Activated T-helper 2 cell treated with anti-CD3 and anti-CD28 coated beads, Interferon-gamma antibody, Interleukin-2, Interleukin-4, amounts not matched to agents 10 μg/mL and 5 μg/mL and 100 μg/mL, durations not matched to agents 14 hours and 24 hours and 36 hours (primary cell): ENCODE measurements at regions not wholly inside any gene's neighbourhood (a gene's known extent, or its start where the extent isn't known, plus 50 kb on each side); places are given as distances from the start of the nearest gene placed in this dataset.

Source experiments
- DNase-seq: peaks from one replicate; pipeline ENCODE4 v3.0.0; 2021; ENCODE audit warnings: low spot score
- H3K27ac Mint-ChIP-seq: one replicate; pipeline ENCODE4 v1.8.0; 2021; ENCODE audit warnings: mixed read lengths
- H3K27me3 Mint-ChIP-seq: one replicate; pipeline ENCODE4 v1.8.0; 2021; ENCODE audit warnings: low read depth, mixed read lengths
- H3K36me3 Mint-ChIP-seq: one replicate; pipeline ENCODE4 v1.8.0; 2021; ENCODE audit warnings: low read depth, mixed read lengths
- H3K4me1 Mint-ChIP-seq: one replicate; pipeline ENCODE4 v1.8.0; 2021; ENCODE audit warnings: low read depth, mixed read lengths
- H3K4me3 Mint-ChIP-seq: one replicate; pipeline ENCODE4 v1.8.0; 2021; ENCODE audit warnings: low read depth, mild to moderate bottlenecking, moderate library complexity, mixed read lengths
- H3K9me3 Mint-ChIP-seq: one replicate; pipeline ENCODE4 v1.8.0; 2021; ENCODE audit warnings: mixed read lengths
- intact Hi-C: fragments of 100-400 bp; cut with micrococcal nuclease; formaldehyde crosslinking; loops from one replicate; pipeline ENCODE4 v1.15.1; 2023

DNA sequence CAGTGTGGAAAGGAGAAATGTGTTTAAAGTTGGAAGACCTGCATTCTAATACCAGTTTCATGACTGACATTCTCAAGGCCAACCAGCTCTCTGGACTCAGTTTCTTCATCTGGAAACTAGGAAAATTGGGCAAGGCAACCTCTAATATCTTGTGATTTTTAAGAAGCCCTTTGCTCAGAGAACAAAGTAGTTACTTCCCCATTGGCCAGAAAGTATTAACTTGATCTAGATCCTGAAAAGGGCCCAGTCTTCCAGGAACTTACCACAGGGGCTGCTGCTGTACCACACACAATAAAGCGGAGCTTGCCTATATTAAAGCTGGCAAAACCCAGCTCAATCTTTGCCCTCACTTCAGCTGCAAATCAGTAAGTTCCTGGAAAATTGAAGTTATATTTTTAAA is 155.6 kb upstream of the ADO start:
- intact Hi-C loops: no loop called here
- peaks cover 10% of the 10 kb centered on the region for H3K9me3 Mint-ChIP-seq
- no peak overlapping the region for H3K27ac Mint-ChIP-seq
- H3K27me3 Mint-ChIP-seq: no peaks in the 10 kb centered on the region
- DNase-seq: no peak
- H3K36me3 Mint-ChIP-seq: no peaks in the 10 kb centered on the region
- H3K4me1 Mint-ChIP-seq: peaks cover 57% of the 10 kb centered on the region
- no peak overlapping the region for H3K4me3 Mint-ChIP-seq

DNA sequence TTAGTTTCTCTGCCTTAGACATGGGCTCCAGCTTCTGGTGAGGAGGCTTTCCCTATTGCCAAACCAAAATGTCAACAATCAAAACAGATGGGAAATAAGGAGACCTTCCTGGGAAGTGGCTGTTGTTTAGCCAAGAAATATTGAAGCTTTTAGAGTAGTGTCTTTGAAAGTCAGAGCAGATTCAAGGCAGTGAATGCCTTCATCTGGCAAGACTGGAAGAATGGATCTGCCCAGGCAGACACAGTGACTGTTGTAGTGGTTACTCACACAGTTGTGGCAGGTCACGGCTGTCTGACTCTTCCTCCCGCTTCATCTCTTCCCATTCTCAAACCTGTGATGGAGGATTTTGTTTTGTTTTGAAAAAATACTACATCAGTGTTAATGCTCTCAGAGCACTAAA is 154.1 kb upstream of the ADO start:
- Mint-ChIP-seq H3K27me3 (no peaks in the 10 kb centered on the region), H3K27ac (no peak overlapping the region), H3K36me3 (no peaks in the 10 kb centered on the region), H3K9me3 (peaks cover 13% of the 10 kb centered on the region), H3K4me3 (no peak overlapping the region), H3K4me1 (peaks cover 57% of the 10 kb centered on the region)
- DNase-seq: no peak
- intact Hi-C loops: no loop called here

DNA sequence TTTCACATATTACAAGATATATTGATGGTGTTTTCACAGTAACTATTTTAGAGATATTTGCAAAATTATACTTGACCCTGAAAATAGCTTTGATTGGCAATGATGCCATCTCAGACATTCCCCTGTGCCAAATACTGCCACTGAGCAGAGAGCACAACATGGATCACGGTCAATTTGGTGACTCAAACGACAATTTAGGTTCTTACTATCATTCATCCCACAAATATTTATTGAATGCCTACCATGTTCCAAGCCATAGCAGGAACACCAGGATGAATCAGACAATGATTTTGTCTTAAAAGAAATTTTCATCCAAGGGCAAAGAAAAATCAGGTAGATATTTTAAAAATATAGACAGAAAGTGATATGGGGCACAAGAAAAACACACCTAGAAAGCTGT is 153.2 kb upstream of the ADO start:
- Mint-ChIP-seq H3K27ac (no peak overlapping the region), H3K9me3 (peaks cover 13% of the 10 kb centered on the region), H3K4me1 (peaks cover 58% of the 10 kb centered on the region), H3K36me3 (no peaks in the 10 kb centered on the region), H3K4me3 (no peak overlapping the region), H3K27me3 (no peaks in the 10 kb centered on the region)
- intact Hi-C loops: no loop called here
- no peak for DNase-seq

DNA sequence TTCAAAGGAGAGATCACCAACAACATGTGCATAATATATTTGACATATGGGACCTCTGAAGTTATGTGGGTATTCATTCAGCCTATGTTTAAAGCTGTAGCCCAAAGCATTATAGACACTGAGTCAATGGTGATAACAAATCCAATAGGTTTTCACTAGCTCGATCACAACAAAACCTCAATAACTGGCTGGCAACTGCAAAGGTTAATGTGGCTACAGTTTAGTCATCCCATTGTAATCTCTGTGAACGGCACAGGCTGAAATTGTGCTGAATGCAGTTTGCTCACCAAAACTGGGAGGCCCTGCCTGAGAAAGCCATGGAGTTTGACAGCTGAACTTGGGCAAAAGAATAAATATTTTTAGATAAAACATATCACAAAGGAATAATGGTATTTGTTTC is 152.4 kb upstream of the ADO start:
- Mint-ChIP-seq H3K4me1 (peaks cover 52% of the 10 kb centered on the region), H3K36me3 (no peaks in the 10 kb centered on the region), H3K27ac (peak overlapping the region; percentile 47), H3K9me3 (peaks cover 13% of the 10 kb centered on the region), H3K27me3 (no peaks in the 10 kb centered on the region), H3K4me3 (no peak overlapping the region)
- intact Hi-C loops: loop anchor here (1.0 to 2.0 kb wide), 3 partner anchors 15 to 29 kb away; no protein-coding TSS in a partner anchor
- no peak for DNase-seq

DNA sequence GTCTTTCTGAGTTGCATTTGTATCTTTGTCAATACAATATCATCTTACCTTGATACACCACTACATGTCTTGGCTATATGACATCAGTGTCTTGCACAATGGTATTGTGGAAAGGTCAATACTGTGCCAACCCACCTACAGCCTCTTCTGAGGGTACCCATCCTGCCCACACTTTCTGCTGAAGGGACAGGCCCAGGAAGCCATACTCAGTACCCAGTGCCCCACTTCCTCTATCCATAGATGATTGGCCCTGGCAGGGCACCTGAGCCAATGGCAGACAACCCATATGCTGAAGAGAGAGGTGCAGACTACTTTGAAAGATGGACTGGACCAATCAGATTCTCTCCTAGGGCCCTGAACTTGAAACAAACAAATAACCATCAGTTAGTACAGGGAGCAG is 152.0 kb upstream of the ADO start:
- intact Hi-C loops: loop anchor here (1.0 to 2.0 kb wide), 3 partner anchors 15 to 29 kb away; no protein-coding TSS in a partner anchor
- Mint-ChIP-seq H3K4me1 (peaks cover 47% of the 10 kb centered on the region), H3K9me3 (peaks cover 13% of the 10 kb centered on the region), H3K27me3 (no peaks in the 10 kb centered on the region), H3K4me3 (no peak overlapping the region), H3K36me3 (no peaks in the 10 kb centered on the region), H3K27ac (peak overlapping the region; percentile 46)
- no peak for DNase-seq

DNA sequence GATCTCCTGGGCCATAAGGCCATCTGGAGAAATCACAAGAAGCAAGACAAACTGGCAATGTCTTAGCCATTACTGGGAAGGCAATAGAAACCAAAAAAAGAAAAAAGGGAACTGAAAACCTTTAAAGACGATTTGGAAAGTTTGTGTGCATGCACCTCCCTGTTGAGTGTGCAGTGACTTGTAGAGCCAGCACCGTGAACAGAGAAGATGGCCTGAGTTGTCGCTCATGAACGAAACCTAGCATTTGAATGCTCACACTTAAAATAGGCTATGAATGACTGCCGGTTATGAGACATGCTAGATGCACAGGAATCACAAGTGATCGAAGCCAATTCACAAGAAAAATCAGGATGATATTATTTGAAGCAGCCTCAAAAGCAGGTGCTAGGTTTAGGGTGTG is 151.3 kb upstream of the ADO start:
- H3K4me3 Mint-ChIP-seq: no peak overlapping the region
- H3K27me3 Mint-ChIP-seq: no peaks in the 10 kb centered on the region
- H3K36me3 Mint-ChIP-seq: no peaks in the 10 kb centered on the region
- peaks cover 13% of the 10 kb centered on the region for H3K9me3 Mint-ChIP-seq
- H3K27ac Mint-ChIP-seq: no peak overlapping the region
- no peak for DNase-seq
- intact Hi-C loops: loop anchor here (2.0 kb wide), 1 partner anchor 16 kb away; no protein-coding TSS in a partner anchor
- peaks cover 42% of the 10 kb centered on the region for H3K4me1 Mint-ChIP-seq

DNA sequence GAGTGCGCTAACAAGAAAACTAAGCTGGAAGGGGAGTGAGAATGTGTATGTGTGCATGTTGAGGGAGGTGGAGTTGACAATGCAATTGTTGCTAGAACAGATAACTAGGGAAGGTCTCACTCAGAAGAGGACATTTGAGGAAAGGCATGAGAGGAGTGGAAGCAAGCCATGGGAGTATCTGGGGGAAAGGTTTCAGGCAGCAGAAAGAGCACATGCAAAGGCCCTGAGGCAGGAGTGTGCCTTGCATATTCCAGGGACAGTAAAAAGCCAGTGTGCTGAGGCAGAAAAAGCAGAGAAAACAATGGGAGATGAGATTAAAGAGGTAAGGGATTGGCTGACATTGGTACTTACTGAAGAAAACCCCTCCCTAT is 149.6 kb upstream of the ADO start:
- H3K4me1 Mint-ChIP-seq: peaks cover 44% of the 10 kb centered on the region
- intact Hi-C loops: no loop called here
- peaks cover 13% of the 10 kb centered on the region for H3K9me3 Mint-ChIP-seq
- H3K4me3 Mint-ChIP-seq: no peak overlapping the region
- no peak for DNase-seq
- no peaks in the 10 kb centered on the region for H3K36me3 Mint-ChIP-seq
- H3K27me3 Mint-ChIP-seq: peaks cover 2% of the 10 kb centered on the region
- no peak overlapping the region for H3K27ac Mint-ChIP-seq

DNA sequence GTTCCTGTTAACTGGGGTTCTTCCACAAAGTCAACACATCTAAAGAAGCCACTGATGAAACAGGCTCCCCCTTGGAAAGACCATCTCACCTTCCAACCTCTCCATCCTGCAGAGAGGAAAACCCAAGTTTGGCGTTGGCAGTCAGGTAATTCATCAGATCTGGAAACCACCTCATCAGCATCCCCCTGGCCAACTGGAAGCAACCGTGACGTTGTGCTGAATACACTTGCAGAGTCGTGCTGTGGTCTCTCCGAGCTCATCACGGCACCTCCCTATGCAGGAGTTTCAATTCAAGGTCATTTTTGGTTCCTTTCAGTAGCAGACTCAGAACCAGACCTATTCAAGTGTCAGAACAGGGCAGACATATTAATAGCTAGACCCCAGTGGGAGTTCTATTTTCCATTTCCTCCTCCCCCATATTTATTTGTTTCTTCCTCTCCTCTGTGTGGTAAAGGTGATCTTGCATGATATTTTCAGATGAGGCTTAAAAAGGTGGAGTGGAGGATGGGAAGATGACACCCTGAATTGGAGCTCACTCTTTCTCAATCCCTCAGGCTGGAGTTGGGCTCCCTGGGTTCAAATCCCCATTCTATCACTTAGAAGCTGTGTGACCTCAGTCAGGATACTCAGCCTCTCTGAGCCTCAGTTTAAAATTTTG is 149.1 kb upstream of the ADO start:
- DNase-seq: no peak
- Mint-ChIP-seq H3K4me3 (no peak overlapping the region), H3K27me3 (peaks cover 5% of the 10 kb centered on the region), H3K9me3 (peaks cover 13% of the 10 kb centered on the region), H3K36me3 (no peaks in the 10 kb centered on the region), H3K4me1 (peaks cover 45% of the 10 kb centered on the region), H3K27ac (no peak overlapping the region)
- intact Hi-C loops: no loop called here

DNA sequence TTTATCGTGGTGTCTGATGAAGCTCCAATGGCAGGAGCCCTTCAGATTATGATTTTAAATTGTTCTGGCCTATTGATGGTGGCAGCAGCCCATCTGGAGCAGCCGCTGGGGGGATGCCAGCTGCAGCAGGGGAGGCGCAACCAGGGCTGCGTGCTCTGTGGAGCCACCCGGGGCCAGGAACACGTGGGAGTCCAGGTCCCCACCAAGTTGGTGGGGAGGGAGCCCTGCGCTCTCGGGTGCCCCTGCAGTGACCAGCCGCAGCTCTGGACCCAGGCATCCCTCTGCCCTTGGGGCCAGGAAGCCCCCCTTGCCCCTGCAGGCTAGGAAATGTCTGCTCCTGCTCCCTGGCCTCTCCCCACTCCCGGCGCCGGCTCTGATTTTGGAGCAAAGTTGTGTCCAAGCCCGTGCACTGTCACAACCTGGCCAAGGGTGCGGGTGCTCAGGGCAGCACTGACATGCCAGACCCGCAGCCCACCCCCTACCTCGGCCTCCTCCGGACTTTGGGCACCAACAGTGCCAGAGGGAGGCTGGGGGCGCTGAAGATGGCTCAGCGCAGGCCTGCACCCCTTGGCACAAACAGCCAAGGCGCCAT is 147.2 kb upstream of the ADO start:
- Mint-ChIP-seq H3K4me3 (no peak overlapping the region), H3K27ac (no peak overlapping the region), H3K36me3 (no peaks in the 10 kb centered on the region), H3K4me1 (peaks cover 32% of the 10 kb centered on the region), H3K27me3 (peaks cover 5% of the 10 kb centered on the region), H3K9me3 (peaks cover 13% of the 10 kb centered on the region)
- no peak for DNase-seq
- intact Hi-C loops: no loop called here

DNA sequence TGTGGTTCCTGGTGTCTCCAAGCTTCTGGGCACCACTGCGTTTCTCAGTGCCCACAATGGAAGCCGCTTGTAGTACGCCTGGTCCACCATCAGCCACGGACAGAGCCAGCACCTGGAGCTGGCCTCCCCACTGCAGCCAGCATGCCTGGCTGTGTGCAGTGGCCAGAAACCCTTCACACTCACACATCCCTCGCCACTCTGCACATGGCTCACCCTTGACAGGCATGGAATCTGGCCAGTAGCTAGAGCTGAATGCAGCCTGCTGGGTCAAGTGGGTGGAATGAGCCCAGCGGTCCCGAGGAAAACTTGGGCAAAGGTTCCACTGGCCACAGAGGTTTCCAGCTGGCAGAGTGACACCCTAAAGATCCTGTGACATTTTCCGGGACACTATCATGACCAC is 146.0 kb upstream of the ADO start:
- Mint-ChIP-seq H3K4me1 (peaks cover 28% of the 10 kb centered on the region), H3K27ac (no peak overlapping the region), H3K27me3 (peaks cover 5% of the 10 kb centered on the region), H3K9me3 (peaks cover 8% of the 10 kb centered on the region), H3K36me3 (no peaks in the 10 kb centered on the region), H3K4me3 (no peak overlapping the region)
- DNase-seq: no peak
- intact Hi-C loops: no loop called here

DNA sequence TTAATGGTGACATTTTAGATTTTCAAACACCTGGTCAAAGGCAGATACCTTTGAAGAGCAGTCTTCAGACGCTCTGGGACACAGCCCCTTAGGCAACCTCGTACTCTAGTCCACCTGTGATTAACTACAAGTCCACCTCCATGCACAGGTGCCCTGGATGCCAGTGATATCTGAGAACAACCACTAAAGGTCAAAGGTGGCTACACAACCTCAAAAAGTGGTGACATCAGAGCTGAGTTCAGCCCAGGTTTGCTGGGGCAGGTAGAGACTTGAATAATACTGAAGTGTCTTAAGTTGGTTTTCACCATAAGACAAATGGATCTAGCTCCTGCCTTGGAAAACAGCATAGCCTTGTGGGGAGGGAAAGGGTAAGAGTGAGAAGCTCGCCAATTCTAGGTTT is 143.4 kb upstream of the ADO start:
- Mint-ChIP-seq H3K36me3 (no peaks in the 10 kb centered on the region), H3K9me3 (no peaks in the 10 kb centered on the region), H3K4me3 (no peak overlapping the region), H3K27ac (no peak overlapping the region), H3K4me1 (peaks cover 14% of the 10 kb centered on the region), H3K27me3 (peaks cover 14% of the 10 kb centered on the region)
- intact Hi-C loops: no loop called here
- no peak for DNase-seq

DNA sequence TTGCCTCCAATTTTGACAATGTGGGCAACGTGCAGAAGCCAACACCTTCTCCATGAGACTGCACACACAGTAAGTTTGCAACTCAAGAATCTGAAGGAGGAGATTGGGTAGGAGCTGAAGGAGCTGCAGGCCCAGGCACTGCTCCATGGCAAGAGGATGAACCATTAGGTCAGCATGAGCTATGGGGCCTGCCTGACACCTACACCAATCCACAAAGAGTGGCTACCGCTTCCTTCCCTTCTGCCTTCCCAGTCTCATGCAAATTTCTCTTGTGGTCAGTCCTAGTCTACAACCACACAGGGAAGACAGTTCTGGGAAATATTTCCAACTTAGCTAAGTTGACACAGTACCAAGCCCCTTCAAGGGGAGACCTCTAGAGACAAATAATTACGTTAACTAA is 142.0 kb upstream of the ADO start:
- Mint-ChIP-seq H3K4me1 (peaks cover 14% of the 10 kb centered on the region), H3K27ac (no peak overlapping the region), H3K9me3 (no peaks in the 10 kb centered on the region), H3K27me3 (peaks cover 18% of the 10 kb centered on the region), H3K36me3 (no peaks in the 10 kb centered on the region), H3K4me3 (no peak overlapping the region)
- no peak for DNase-seq
- intact Hi-C loops: no loop called here

DNA sequence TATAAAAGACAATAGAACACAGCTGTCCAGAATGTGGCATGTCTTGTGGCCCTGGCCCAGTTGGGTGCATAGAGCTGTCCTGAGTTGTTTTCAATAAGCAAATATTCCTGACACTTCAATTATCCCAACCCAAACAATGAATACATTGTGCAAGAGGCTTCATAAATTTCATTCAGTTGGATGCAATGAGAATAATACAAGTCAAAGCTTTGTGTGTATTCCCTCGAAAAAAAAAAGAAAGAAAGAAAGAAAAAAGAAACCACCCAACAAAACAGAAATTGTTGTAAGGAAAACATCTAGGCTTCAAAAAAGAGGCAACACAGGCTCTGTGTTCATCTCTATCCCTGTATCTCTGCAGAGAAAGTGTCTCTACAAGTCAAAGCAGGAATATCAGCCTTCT is 138.7 kb upstream of the ADO start:
- Mint-ChIP-seq H3K9me3 (no peaks in the 10 kb centered on the region), H3K27ac (no peak overlapping the region), H3K36me3 (no peaks in the 10 kb centered on the region), H3K4me3 (no peak overlapping the region), H3K4me1 (peaks cover 13% of the 10 kb centered on the region), H3K27me3 (peaks cover 13% of the 10 kb centered on the region)
- no peak for DNase-seq
- intact Hi-C loops: no loop called here
